Esophagus muscularis mucosa (tissue), 4 donors: ENCODE measurements at regions not wholly inside any gene's neighbourhood (a gene's known extent, or its start where the extent isn't known, plus 50 kb on each side); places are given as distances from the start of the nearest gene placed in this dataset.

Experiments
- DNase-seq: peaks from one replicate; pipeline ENCODE4 v3.0.0-alpha.2; 2017; ENCODE audit errors: extremely low spot score
- H3K27ac ChIP-seq, 4 donors: fragments of 200-600 bp; sonication (generic); replicated peaks in 1 of 4; 1 replicate in 3 of 4; 2 replicates in 1 of 4; pipeline ENCODE4 v1.5.1; 2016 to 2019; ENCODE audit warnings: mild to moderate bottlenecking in 1 of 4
- H3K27me3 ChIP-seq, 4 donors: fragments of 200-600 bp; sonication (generic); one replicate each; pipeline versions ENCODE4 v1.5.1 to v1.6.0; 2016 to 2019
- H3K36me3 ChIP-seq, 4 donors: fragments of 200-600 bp; sonication (generic); one replicate each; pipeline ENCODE4 v1.5.1; 2016 to 2019
- H3K4me1 ChIP-seq, 4 donors: fragments of 200-600 bp; sonication (generic); one replicate each; pipeline ENCODE4 v1.5.1; 2016 to 2019
- H3K4me3 ChIP-seq, 4 donors: fragments of 200-600 bp; sonication (generic); 1 replicate in 2 of 4; 2 replicates in 2 of 4; pipeline ENCODE4 v1.5.1; 2016 to 2019; ENCODE audit warnings: mild to moderate bottlenecking in 4 of 4, moderate library complexity in 1 of 4
- H3K9me3 ChIP-seq, 4 donors: fragments of 200-600 bp; sonication (generic); 1 replicate in 3 of 4; 2 replicates in 1 of 4; pipeline ENCODE4 v1.5.1; 2016 to 2019
- CTCF ChIP-seq, 3 experiments: fragments of 200-600 bp in 2 of 3; fragments of 450-650 bp in 1 of 3; sonication (generic) in 2 of 3; IDR thresholded peaks; one replicate each; pipeline ENCODE4 v1.5.1; 2017 to 2019; ENCODE audit warnings: antibody characterized with exemption in 3 of 3, mild to moderate bottlenecking in 2 of 3, moderate library complexity in 1 of 3
- EP300 ChIP-seq: sonication (generic); formaldehyde crosslinking; IDR thresholded peaks from one replicate; pipeline ENCODE4 v1.6.1; 2017; ENCODE audit warnings: antibody characterized with exemption
- POLR2A ChIP-seq: fragments of 450-650 bp; IDR thresholded peaks from one replicate; pipeline ENCODE4 v1.6.1; 2017; ENCODE audit warnings: antibody characterized with exemption, moderate library complexity, mild to moderate bottlenecking, low read depth
- POLR2AphosphoS5 ChIP-seq, 2 donors: sonication (generic); formaldehyde crosslinking; IDR thresholded peaks; one replicate each; pipeline ENCODE4 v1.6.1; 2017; ENCODE audit warnings: antibody characterized with exemption in 2 of 2
- WGBS: methylation state at CpG from one replicate; pipeline ENCODE4 v1.1.5; 2018; 5-methylcytosine and 5-hydroxymethylcytosine counted together
- intact Hi-C: fragments of 100-400 bp; cut with DNase I; formaldehyde crosslinking; loops from one replicate; pipeline ENCODE4 v1.15.1; 2023

GRCh38 chr2:144030791-144031190 lies 489.1 kb downstream of the ZEB2 start:
- TF ChIP-seq POLR2A (no peak), POLR2AphosphoS5 (IDR thresholded peaks at IDR 0.05) (no peak), CTCF (IDR thresholded peaks at IDR 0.05) (no peak), EP300 (no peak)
- Histone ChIP-seq H3K36me3 (no peaks in the 10 kb centered on the region), H3K27me3 (no peaks in the 10 kb centered on the region), H3K27ac (no peak overlapping the region), H3K4me1 (no peaks in the 10 kb centered on the region), H3K4me3 (no peak overlapping the region), H3K9me3 (no peaks in the 10 kb centered on the region)
- no peak for DNase-seq
- WGBS: 90% methylated on average over 5 of the region's 5 CpGs
- intact Hi-C loops: no loop called here

GRCh38 chr2:144027593-144027992 lies 492.3 kb downstream of the ZEB2 start:
- H3K27ac ChIP-seq: no peak overlapping the region
- no peaks in the 10 kb centered on the region for H3K4me1 ChIP-seq
- H3K9me3 ChIP-seq: peaks cover 0 to 2% (median 0%) of the 10 kb centered on the region in 4 donors
- H3K27me3 ChIP-seq: no peaks in the 10 kb centered on the region
- no peak overlapping the region for H3K4me3 ChIP-seq
- intact Hi-C loops: no loop called here
- TF ChIP-seq EP300: no peak
- TF ChIP-seq POLR2A: no peak
- no peak for TF ChIP-seq CTCF (IDR thresholded peaks at IDR 0.05)
- TF ChIP-seq POLR2AphosphoS5 (IDR thresholded peaks at IDR 0.05): no peak
- no peaks in the 10 kb centered on the region for H3K36me3 ChIP-seq
- no peak for DNase-seq
- 93% methylated on average over 4 of the region's 4 CpGs for WGBS

GRCh38 chr2:144026753-144027152 lies 493.2 kb downstream of the ZEB2 start:
- no peaks in the 10 kb centered on the region for H3K4me1 ChIP-seq
- TF ChIP-seq CTCF (IDR thresholded peaks at IDR 0.05) (no peak), POLR2AphosphoS5 (IDR thresholded peaks at IDR 0.05) (no peak), EP300 (no peak), POLR2A (no peak)
- 92% methylated on average over 1 of the region's 1 CpG for WGBS

GRCh38 chr2:144020047-144020446 lies 499.9 kb downstream of the ZEB2 start:
- intact Hi-C loops: no loop called here
- Histone ChIP-seq H3K9me3 (peaks cover 0 to 12% (median 6%) of the 10 kb centered on the region in 4 donors), H3K36me3 (no peaks in the 10 kb centered on the region), H3K4me1 (no peaks in the 10 kb centered on the region), H3K27me3 (no peaks in the 10 kb centered on the region), H3K4me3 (no peak overlapping the region), H3K27ac (no peak overlapping the region)
- TF ChIP-seq POLR2A (no peak), CTCF (IDR thresholded peaks at IDR 0.05) (no peak), EP300 (no peak), POLR2AphosphoS5 (IDR thresholded peaks at IDR 0.05) (no peak)
- WGBS: 93% methylated on average over 6 of the region's 6 CpGs
- no peak for DNase-seq

More at GRCh38 chr2:144026753-144027152, 493.2 kb downstream of the ZEB2 start:
- no peaks in the 10 kb centered on the region for H3K27me3 ChIP-seq
- DNase-seq: no peak
- intact Hi-C loops: no loop called here
- no peak overlapping the region for H3K4me3 ChIP-seq
- H3K36me3 ChIP-seq: no peaks in the 10 kb centered on the region
- H3K27ac ChIP-seq: no peak overlapping the region
- H3K9me3 ChIP-seq: peaks cover 0 to 8% (median 5%) of the 10 kb centered on the region in 4 donors

- no peaks in the 10 kb centered on the region for H3K4me1 ChIP-seq
- no peak for TF ChIP-seq POLR2AphosphoS5 (IDR thresholded peaks at IDR 0.05)
- no peak for TF ChIP-seq CTCF (IDR thresholded peaks at IDR 0.05)
- no peak for TF ChIP-seq EP300
- no peak for TF ChIP-seq POLR2A
- H3K27ac ChIP-seq: no peak overlapping the region
- no peaks in the 10 kb centered on the region for H3K27me3 ChIP-seq
- DNase-seq: no peak
- WGBS: 92% methylated on average over 6 of the region's 6 CpGs
- no peaks in the 10 kb centered on the region for H3K36me3 ChIP-seq
- H3K4me3 ChIP-seq: no peak overlapping the region
- H3K9me3 ChIP-seq: no peaks in the 10 kb centered on the region
- intact Hi-C loops: no loop called here
Measured at GRCh38 chr2:144015655-144016245, 504.2 kb downstream of the ZEB2 start.
